ENCODE measurements at regions not wholly inside any gene's neighbourhood (a gene's known extent, or its start where the extent isn't known, plus 50 kb on each side); places are given as distances from the start of the nearest gene placed in this dataset.

GRCh38 chr11:106277484-106277883 lies 200.0 kb downstream of the AASDHPPT start:
- no peaks in the 10 kb centered on the region for H3K4me1 ChIP-seq (ENCODE audit: control insufficient read depth, extremely low read depth, insufficient read depth, low read length)
- FAIRE-seq (no peak), DNase-seq (ENCODE audit: low read depth, low spot score) (no peak)
- H3K9ac ChIP-seq (replicated peaks; ENCODE audit: extremely low read depth, insufficient read depth, low read length): no peak overlapping the region
- no peaks in the 10 kb centered on the region for H3K9me3 ChIP-seq (replicated peaks; ENCODE audit: control insufficient read depth, insufficient read depth, low read length)
- H3K79me2 ChIP-seq (ENCODE audit: control insufficient read depth, insufficient read depth, low read length): no peaks in the 10 kb centered on the region
- no peak overlapping the region for H3K4me3 ChIP-seq (replicated peaks in 1 of 3; ENCODE audit: insufficient read depth in 1 of 3, low read depth in 1 of 3, low read length in 3 of 3)
- intact Hi-C loops (cut with micrococcal nuclease) (no loop called here), dilution Hi-C loops (cut with MboI; ENCODE audit: extremely low pct_ligation_motif_present, low sequenced_read_pairs) (no loop called here)
- H3K36me3 ChIP-seq (ENCODE audit: control insufficient read depth in 2 of 2, extremely low read depth in 1 of 2, insufficient read depth in 2 of 2, low read length in 2 of 2): no peaks in the 10 kb centered on the region
- ChIA-PET POLR2A (no interaction called here), CTCF (no interaction called here)
- no peak overlapping the region for H2AFZ ChIP-seq (ENCODE audit: low read depth, low read length)
- TF ChIP-seq EZH2 (IDR thresholded peaks at IDR 0.05; ENCODE audit: borderline replicate concordance, low read depth, low read length, severe bottlenecking) (no peak), MYC (IDR thresholded peaks at IDR 0.05; ENCODE audit: low read depth, low read length) (no peak), GATA2 (IDR thresholded peaks at IDR 0.05; ENCODE audit: insufficient read depth, insufficient read length, low read depth, low read length) (no peak), POLR2A (IDR thresholded peaks at IDR 0.05; ENCODE audit: low read depth, low read length) (no peak), JUN (IDR thresholded peaks at IDR 0.05; ENCODE audit: borderline replicate concordance, insufficient read depth, insufficient read length, low read depth) (no peak), CTCF (IDR thresholded peaks at IDR 0.05; ENCODE audit: extremely low read depth in 1 of 2, insufficient read depth in 1 of 2, low read depth in 1 of 2, low read length in 2 of 2) (no peak), POLR2AphosphoS5 (IDR thresholded peaks at IDR 0.05; ENCODE audit: insufficient read depth, low read depth, low read length) (no peak), MAX (IDR thresholded peaks at IDR 0.05; ENCODE audit: insufficient read depth, insufficient read length) (no peak), FOS (IDR thresholded peaks at IDR 0.05; ENCODE audit: borderline replicate concordance, insufficient read depth, low read length) (no peak)
- no peaks in the 10 kb centered on the region for H4K20me1 ChIP-seq (replicated peaks; ENCODE audit: control insufficient read depth, extremely low read depth, insufficient read depth, low read length)
- no peak overlapping the region for H3K27ac ChIP-seq (ENCODE audit: insufficient read depth, low read depth, low read length)
- no peaks in the 10 kb centered on the region for H3K9me1 ChIP-seq (replicated peaks; ENCODE audit: control insufficient read depth, extremely low read depth, insufficient read depth, low read length)
- H3K27me3 ChIP-seq (ENCODE audit: control insufficient read depth in 2 of 2, insufficient read depth in 2 of 2, low read length in 2 of 2): no peaks in the 10 kb centered on the region
- BruUV-seq (replicated peaks): no TSS peak
- no peak overlapping the region for H3K4me2 ChIP-seq (ENCODE audit: insufficient read depth, low read length)

Measured in endothelial cell of umbilical vein (primary cell).